ENCODE measurements at regions not wholly inside any gene's neighbourhood (a gene's known extent, or its start where the extent isn't known, plus 50 kb on each side); places are given as distances from the start of the nearest gene placed in this dataset.

GRCh38 chr5:122561209-122561608 lies 213.7 kb upstream of the SNX2 start:
- POLR2A ChIA-PET = no interaction called here
- Histone ChIP-seq H3K27me3 (replicated peaks in 2 of 5; ENCODE audit: control insufficient read depth in 4 of 5, insufficient read depth in 5 of 5, low read length in 4 of 5) (peaks cover 0 to 2% (median 0%) of the 10 kb centered on the region in 5 experiments), H3K4me1 (ENCODE audit: control extremely low read depth in 1 of 4, control insufficient read depth in 4 of 4, insufficient read depth in 4 of 4, low read length in 3 of 4) (no peaks in the 10 kb centered on the region), H3K27ac (ENCODE audit: insufficient read depth in 1 of 2, low read depth in 1 of 2, low read length in 2 of 2, poor library complexity in 1 of 2, severe bottlenecking in 2 of 2) (no peak overlapping the region), H3K9me3 (ENCODE audit: control extremely low read depth in 1 of 5, control insufficient read depth in 4 of 5, insufficient read depth in 2 of 5, low read depth in 1 of 5, low read length in 4 of 5) (no peaks in the 10 kb centered on the region), H3K4me3 (ENCODE audit: control insufficient read depth in 1 of 7, extremely low read depth in 1 of 7, insufficient read depth in 4 of 7, low read depth in 2 of 7, low read length in 6 of 7) (no peak overlapping the region), H3K36me3 (ENCODE audit: control insufficient read depth in 4 of 4, insufficient read depth in 4 of 4, low read length in 3 of 4) (no peaks in the 10 kb centered on the region)
- WGBS (ENCODE audit: insufficient coverage) = no CpG with 5 or more reads among the region's 3 CpGs
- CTCF ChIA-PET = no interaction called here
- DNase-seq = no peak

- WGBS (ENCODE audit: insufficient coverage) = 100% methylated on average over 4 of the region's 9 CpGs
- POLR2A ChIA-PET = no interaction called here
Observed at GRCh38 chr5:122565331-122565730, 209.5 kb upstream of the SNX2 start.

DNA sequence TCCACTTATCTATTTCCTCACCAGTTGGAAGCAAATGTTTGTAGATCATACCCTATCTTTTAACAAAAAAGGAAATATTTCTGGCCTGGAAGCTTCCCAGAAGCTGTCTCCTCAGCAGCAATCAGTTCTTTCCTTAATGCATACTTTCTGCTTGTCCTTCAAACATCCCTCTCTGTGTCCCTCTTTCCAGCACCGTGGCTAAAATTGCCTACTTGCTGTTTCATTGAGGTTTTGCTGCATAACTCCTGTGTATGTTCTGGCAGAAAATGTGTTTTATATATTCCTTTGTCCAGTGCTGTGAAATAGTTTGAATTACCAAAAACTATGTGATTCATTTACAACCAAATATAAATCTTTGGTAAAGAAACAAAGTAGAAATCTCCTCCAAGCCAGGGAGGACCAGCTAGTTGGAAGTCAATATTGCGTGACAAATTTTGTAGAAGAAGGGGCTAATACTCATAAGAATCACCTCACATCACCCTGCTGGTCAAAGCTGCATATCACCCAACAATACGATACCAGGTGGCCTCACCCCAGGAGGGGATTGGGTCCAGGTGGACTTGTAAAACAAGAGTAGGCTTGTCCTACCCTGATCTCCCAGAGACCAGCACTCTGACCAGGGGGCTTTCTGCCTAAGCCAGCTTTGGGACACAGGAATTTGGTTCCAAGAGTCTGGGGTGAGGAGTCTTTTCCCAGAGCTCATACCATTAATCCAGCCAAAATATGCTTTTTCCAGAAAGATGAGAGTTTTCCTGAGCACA lies 198.4 kb upstream of the SNX2 start:
- DNase-seq = no peak
- no peaks in the 10 kb centered on the region for H3K36me3 ChIP-seq (ENCODE audit: control insufficient read depth in 4 of 4, insufficient read depth in 4 of 4, low read length in 3 of 4)
- POLR2A ChIA-PET = no interaction called here
- H3K9me3 ChIP-seq (ENCODE audit: control extremely low read depth in 1 of 5, control insufficient read depth in 4 of 5, insufficient read depth in 2 of 5, low read depth in 1 of 5, low read length in 4 of 5) = no peaks in the 10 kb centered on the region
- H3K4me1 ChIP-seq (ENCODE audit: control extremely low read depth in 1 of 4, control insufficient read depth in 4 of 4, insufficient read depth in 4 of 4, low read length in 3 of 4) = no peaks in the 10 kb centered on the region
- no peak overlapping the region for H3K27ac ChIP-seq (ENCODE audit: insufficient read depth in 1 of 2, low read depth in 1 of 2, low read length in 2 of 2, poor library complexity in 1 of 2, severe bottlenecking in 2 of 2)
- H3K27me3 ChIP-seq (replicated peaks in 2 of 5; ENCODE audit: control insufficient read depth in 4 of 5, insufficient read depth in 5 of 5, low read length in 4 of 5) = no peaks in the 10 kb centered on the region
- no peak overlapping the region for H3K4me3 ChIP-seq (ENCODE audit: control insufficient read depth in 1 of 7, extremely low read depth in 1 of 7, insufficient read depth in 4 of 7, low read depth in 2 of 7, low read length in 6 of 7)
- no CpG with 5 or more reads among the region's 3 CpGs for WGBS (ENCODE audit: insufficient coverage)
- CTCF ChIA-PET = no interaction called here

More at GRCh38 chr5:122565331-122565730, 209.5 kb upstream of the SNX2 start:
- Histone ChIP-seq H3K36me3 (ENCODE audit: control insufficient read depth in 4 of 4, insufficient read depth in 4 of 4, low read length in 3 of 4) (no peaks in the 10 kb centered on the region), H3K4me3 (ENCODE audit: control insufficient read depth in 1 of 7, extremely low read depth in 1 of 7, insufficient read depth in 4 of 7, low read depth in 2 of 7, low read length in 6 of 7) (no peak overlapping the region), H3K27ac (ENCODE audit: insufficient read depth in 1 of 2, low read depth in 1 of 2, low read length in 2 of 2, poor library complexity in 1 of 2, severe bottlenecking in 2 of 2) (no peak overlapping the region), H3K9me3 (ENCODE audit: control extremely low read depth in 1 of 5, control insufficient read depth in 4 of 5, insufficient read depth in 2 of 5, low read depth in 1 of 5, low read length in 4 of 5) (no peaks in the 10 kb centered on the region), H3K27me3 (replicated peaks in 2 of 5; ENCODE audit: control insufficient read depth in 4 of 5, insufficient read depth in 5 of 5, low read length in 4 of 5) (peaks cover 0 to 2% (median 0%) of the 10 kb centered on the region in 5 experiments), H3K4me1 (ENCODE audit: control extremely low read depth in 1 of 4, control insufficient read depth in 4 of 4, insufficient read depth in 4 of 4, low read length in 3 of 4) (no peaks in the 10 kb centered on the region)
- no peak for DNase-seq
- CTCF ChIA-PET = no interaction called here

GRCh38 chr5:122581629-122582028 lies 193.3 kb upstream of the SNX2 start:
- CTCF ChIA-PET = no interaction called here
- no peaks in the 10 kb centered on the region for H3K4me1 ChIP-seq (ENCODE audit: control extremely low read depth in 1 of 4, control insufficient read depth in 4 of 4, insufficient read depth in 4 of 4, low read length in 3 of 4)
- H3K4me3 ChIP-seq (ENCODE audit: control insufficient read depth in 1 of 7, extremely low read depth in 1 of 7, insufficient read depth in 4 of 7, low read depth in 2 of 7, low read length in 6 of 7) = no peak overlapping the region
- WGBS (ENCODE audit: insufficient coverage) = 100% methylated on average over 2 of the region's 7 CpGs
- POLR2A ChIA-PET = no interaction called here
- H3K36me3 ChIP-seq (ENCODE audit: control insufficient read depth in 4 of 4, insufficient read depth in 4 of 4, low read length in 3 of 4) = no peaks in the 10 kb centered on the region
- no peak overlapping the region for H3K27ac ChIP-seq (ENCODE audit: insufficient read depth in 1 of 2, low read depth in 1 of 2, low read length in 2 of 2, poor library complexity in 1 of 2, severe bottlenecking in 2 of 2)
- H3K9me3 ChIP-seq (ENCODE audit: control extremely low read depth in 1 of 5, control insufficient read depth in 4 of 5, insufficient read depth in 2 of 5, low read depth in 1 of 5, low read length in 4 of 5) = no peaks in the 10 kb centered on the region
- H3K27me3 ChIP-seq (replicated peaks in 2 of 5; ENCODE audit: control insufficient read depth in 4 of 5, insufficient read depth in 5 of 5, low read length in 4 of 5) = peaks cover 0 to 3% (median 0%) of the 10 kb centered on the region in 5 experiments
- DNase-seq = no peak

DNA sequence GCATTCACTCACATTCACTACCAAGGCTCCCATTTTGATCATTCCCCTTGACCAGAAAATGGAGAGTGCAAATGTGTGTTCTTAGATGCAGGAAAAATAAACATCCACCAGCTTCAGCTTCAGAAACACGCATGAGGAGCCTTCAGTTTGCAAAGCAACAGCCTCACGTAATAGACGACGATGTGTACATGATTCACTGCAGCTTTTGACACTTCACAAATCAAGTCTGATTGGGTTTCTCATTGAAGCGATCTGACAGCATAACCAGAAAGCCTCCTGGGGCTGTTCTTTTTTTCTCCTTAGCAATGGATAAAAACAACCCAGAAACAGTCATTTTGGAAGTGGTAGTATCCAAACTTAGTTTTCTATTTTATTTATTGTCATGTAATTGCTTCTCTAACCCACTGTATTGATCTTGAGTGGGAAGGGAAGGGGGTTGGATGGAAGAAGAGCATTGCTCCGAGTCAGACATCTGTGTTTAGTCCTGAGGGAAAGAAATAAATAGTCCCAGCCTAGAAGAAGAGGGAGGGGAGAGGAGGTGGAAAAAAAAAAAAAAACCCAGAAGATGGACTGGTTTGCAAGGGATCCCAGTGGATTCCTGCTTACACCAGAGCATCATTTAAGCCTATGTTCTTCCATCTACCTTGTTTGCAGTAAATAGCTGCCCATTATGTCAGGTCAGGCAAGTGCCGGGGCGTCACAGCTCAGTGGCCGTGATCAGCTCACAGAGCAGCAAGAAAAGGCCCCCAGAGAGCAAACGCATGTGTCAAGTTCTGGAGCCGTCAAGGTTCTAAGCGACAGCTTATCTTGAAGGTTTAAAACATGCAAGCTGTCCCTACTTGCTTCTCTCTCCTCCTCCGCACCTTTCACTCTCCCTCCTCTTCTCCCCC lies 190.2 kb upstream of the SNX2 start:
- Histone ChIP-seq H3K36me3 (ENCODE audit: control insufficient read depth in 4 of 4, insufficient read depth in 4 of 4, low read length in 3 of 4) (no peaks in the 10 kb centered on the region), H3K27me3 (replicated peaks in 2 of 5; ENCODE audit: control insufficient read depth in 4 of 5, insufficient read depth in 5 of 5, low read length in 4 of 5) (peaks cover 0 to 3% (median 0%) of the 10 kb centered on the region in 5 experiments), H3K9me3 (ENCODE audit: control extremely low read depth in 1 of 5, control insufficient read depth in 4 of 5, insufficient read depth in 2 of 5, low read depth in 1 of 5, low read length in 4 of 5) (no peaks in the 10 kb centered on the region), H3K4me3 (ENCODE audit: control insufficient read depth in 1 of 7, extremely low read depth in 1 of 7, insufficient read depth in 4 of 7, low read depth in 2 of 7, low read length in 6 of 7) (no peak overlapping the region), H3K4me1 (ENCODE audit: control extremely low read depth in 1 of 4, control insufficient read depth in 4 of 4, insufficient read depth in 4 of 4, low read length in 3 of 4) (no peaks in the 10 kb centered on the region), H3K27ac (ENCODE audit: insufficient read depth in 1 of 2, low read depth in 1 of 2, low read length in 2 of 2, poor library complexity in 1 of 2, severe bottlenecking in 2 of 2) (no peak overlapping the region)
- ChIA-PET CTCF (no interaction called here), POLR2A (no interaction called here)
- 93% methylated on average over 12 of the region's 13 CpGs for WGBS (ENCODE audit: insufficient coverage)
- no peak for DNase-seq

- Histone ChIP-seq H3K4me1 (ENCODE audit: control extremely low read depth in 1 of 4, control insufficient read depth in 4 of 4, insufficient read depth in 4 of 4, low read length in 3 of 4) (no peaks in the 10 kb centered on the region), H3K9me3 (ENCODE audit: control extremely low read depth in 1 of 5, control insufficient read depth in 4 of 5, insufficient read depth in 2 of 5, low read depth in 1 of 5, low read length in 4 of 5) (no peaks in the 10 kb centered on the region), H3K27me3 (replicated peaks in 2 of 5; ENCODE audit: control insufficient read depth in 4 of 5, insufficient read depth in 5 of 5, low read length in 4 of 5) (peaks cover 0 to 3% (median 0%) of the 10 kb centered on the region in 5 experiments), H3K4me3 (ENCODE audit: control insufficient read depth in 1 of 7, extremely low read depth in 1 of 7, insufficient read depth in 4 of 7, low read depth in 2 of 7, low read length in 6 of 7) (no peak overlapping the region), H3K27ac (ENCODE audit: insufficient read depth in 1 of 2, low read depth in 1 of 2, low read length in 2 of 2, poor library complexity in 1 of 2, severe bottlenecking in 2 of 2) (no peak overlapping the region), H3K36me3 (ENCODE audit: control insufficient read depth in 4 of 4, insufficient read depth in 4 of 4, low read length in 3 of 4) (no peaks in the 10 kb centered on the region)
- DNase-seq = no peak
- ChIA-PET POLR2A (no interaction called here), CTCF (no interaction called here)
- WGBS (ENCODE audit: insufficient coverage) = 95% methylated on average over 2 of the region's 2 CpGs
Observed at GRCh38 chr5:122585371-122585770, 189.5 kb upstream of the SNX2 start.

- no peak for DNase-seq
- peaks cover 0 to 3% (median 0%) of the 10 kb centered on the region in 5 experiments for H3K27me3 ChIP-seq (replicated peaks in 2 of 5; ENCODE audit: control insufficient read depth in 4 of 5, insufficient read depth in 5 of 5, low read length in 4 of 5)
- H3K36me3 ChIP-seq (ENCODE audit: control insufficient read depth in 4 of 4, insufficient read depth in 4 of 4, low read length in 3 of 4) = no peaks in the 10 kb centered on the region
- ChIA-PET CTCF (no interaction called here), POLR2A (no interaction called here)
- no peaks in the 10 kb centered on the region for H3K9me3 ChIP-seq (ENCODE audit: control extremely low read depth in 1 of 5, control insufficient read depth in 4 of 5, insufficient read depth in 2 of 5, low read depth in 1 of 5, low read length in 4 of 5)
- no peaks in the 10 kb centered on the region for H3K4me1 ChIP-seq (ENCODE audit: control extremely low read depth in 1 of 4, control insufficient read depth in 4 of 4, insufficient read depth in 4 of 4, low read length in 3 of 4)
- H3K4me3 ChIP-seq (ENCODE audit: control insufficient read depth in 1 of 7, extremely low read depth in 1 of 7, insufficient read depth in 4 of 7, low read depth in 2 of 7, low read length in 6 of 7) = no peak overlapping the region
- H3K27ac ChIP-seq (ENCODE audit: insufficient read depth in 1 of 2, low read depth in 1 of 2, low read length in 2 of 2, poor library complexity in 1 of 2, severe bottlenecking in 2 of 2) = no peak overlapping the region
- WGBS (ENCODE audit: insufficient coverage) = 100% methylated on average over 1 of the region's 1 CpG
Observed at GRCh38 chr5:122586351-122586750, 188.5 kb upstream of the SNX2 start.
